Mucosa of rectum (tissue), 2 donors: ENCODE measurements at regions not wholly inside any gene's neighbourhood (a gene's known extent, or its start where the extent isn't known, plus 50 kb on each side); places are given as distances from the start of the nearest gene placed in this dataset.
A peak's percentile ranks its signal among the peaks of the same experiment; 100 is the strongest.

ENCODE experiments used
- H3K27ac ChIP-seq, 2 donors: one replicate each; pipeline ENCODE4 v1.7.0; 2013; ENCODE audit warnings: inconsistent platforms in 2 of 2, low read depth in 2 of 2, low read length in 2 of 2
- H3K27me3 ChIP-seq, 2 donors: one replicate each; pipeline ENCODE4 v1.7.0; 2013; ENCODE audit warnings: low read length in 2 of 2; ENCODE audit not compliant: control insufficient read depth in 2 of 2, insufficient read depth in 2 of 2
- H3K36me3 ChIP-seq, 2 donors: one replicate each; pipeline ENCODE4 v1.7.0; 2013; ENCODE audit warnings: low read length in 2 of 2; ENCODE audit not compliant: control insufficient read depth in 2 of 2, insufficient read depth in 2 of 2
- H3K4me1 ChIP-seq, 2 donors: one replicate each; pipeline ENCODE4 v1.7.0; 2013; ENCODE audit warnings: low read length in 2 of 2, mild to moderate bottlenecking in 1 of 2; ENCODE audit not compliant: control insufficient read depth in 2 of 2, insufficient read depth in 2 of 2
- H3K4me3 ChIP-seq, 2 donors: one replicate each; pipeline ENCODE4 v1.7.0; 2013; ENCODE audit warnings: low read length in 2 of 2
- H3K9ac ChIP-seq, 2 donors: one replicate each; pipeline ENCODE4 v1.7.0; 2013; ENCODE audit warnings: low read length in 2 of 2, low read depth in 1 of 2, mild to moderate bottlenecking in 1 of 2
- H3K9me3 ChIP-seq, 2 donors: one replicate each; pipeline ENCODE4 v1.7.0; 2013; ENCODE audit warnings: low read length in 2 of 2; ENCODE audit not compliant: control insufficient read depth in 2 of 2
- donor health status: healthy.
- donor health status: Normal muscosa, but diverticular disease.

DNA sequence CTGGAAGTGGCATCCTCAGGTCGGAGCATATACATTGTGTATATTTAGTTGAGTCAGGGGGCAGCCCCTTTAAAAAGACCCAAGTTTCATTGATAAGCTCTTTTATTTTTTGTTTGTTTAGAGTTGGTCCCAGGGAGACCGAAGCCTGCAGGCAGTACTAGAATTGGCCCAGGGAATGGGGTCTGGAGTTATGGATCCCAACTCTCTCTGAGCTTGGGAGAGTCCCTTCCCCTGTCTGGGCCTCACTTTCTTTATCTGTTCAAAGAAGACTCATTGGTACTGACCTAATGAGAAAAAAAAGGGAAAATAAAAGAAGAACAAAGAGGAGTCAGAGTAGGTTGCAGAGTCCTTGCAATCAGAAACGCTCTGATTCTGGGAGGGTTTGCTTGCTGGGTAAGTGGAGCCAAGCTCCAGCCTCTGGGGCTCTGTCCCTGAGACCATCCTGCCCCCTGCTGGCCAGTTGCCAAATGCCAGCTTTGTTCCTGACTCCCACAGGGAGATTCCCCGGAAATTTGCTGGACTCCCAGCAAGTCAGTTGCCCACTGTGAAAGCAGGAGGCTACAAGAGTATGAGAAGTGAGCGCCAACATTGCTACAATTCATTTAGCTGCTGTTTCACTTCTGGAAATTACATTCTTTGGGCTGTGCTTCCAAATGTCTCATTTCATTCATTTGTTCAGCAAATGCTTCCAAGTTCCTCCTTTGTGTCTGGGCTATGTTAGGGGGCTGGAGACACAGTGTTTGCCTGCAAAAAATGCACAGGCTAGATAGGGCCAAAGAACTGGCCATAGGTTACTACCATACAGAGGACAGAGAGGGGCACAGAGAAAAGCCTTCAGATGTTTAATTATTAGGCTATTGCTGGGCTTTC is 156.2 kb downstream of the MELK start:
- no peaks in the 10 kb centered on the region for H3K27me3 ChIP-seq
- H3K27ac ChIP-seq = no peak overlapping the region
- H3K4me1 ChIP-seq = no peaks in the 10 kb centered on the region
- no peaks in the 10 kb centered on the region for H3K9me3 ChIP-seq
- no peak overlapping the region for H3K9ac ChIP-seq
- H3K4me3 ChIP-seq = no peak overlapping the region
- H3K36me3 ChIP-seq = no peaks in the 10 kb centered on the region

GRCh38 chr9:36729906-36730305 is 157.2 kb downstream of the MELK start:
- H3K4me1 ChIP-seq = no peaks in the 10 kb centered on the region
- no peaks in the 10 kb centered on the region for H3K9me3 ChIP-seq

GRCh38 chr9:36730414-36730813 is 157.7 kb downstream of the MELK start:
- Histone ChIP-seq H3K27ac (no peak overlapping the region), H3K36me3 (no peaks in the 10 kb centered on the region), H3K4me1 (no peaks in the 10 kb centered on the region)

More at GRCh38 chr9:36729906-36730305, 157.2 kb downstream of the MELK start:
- Histone ChIP-seq H3K4me3 (no peak overlapping the region), H3K27ac (no peak overlapping the region), H3K27me3 (no peaks in the 10 kb centered on the region), H3K9ac (no peak overlapping the region), H3K36me3 (no peaks in the 10 kb centered on the region)

DNA sequence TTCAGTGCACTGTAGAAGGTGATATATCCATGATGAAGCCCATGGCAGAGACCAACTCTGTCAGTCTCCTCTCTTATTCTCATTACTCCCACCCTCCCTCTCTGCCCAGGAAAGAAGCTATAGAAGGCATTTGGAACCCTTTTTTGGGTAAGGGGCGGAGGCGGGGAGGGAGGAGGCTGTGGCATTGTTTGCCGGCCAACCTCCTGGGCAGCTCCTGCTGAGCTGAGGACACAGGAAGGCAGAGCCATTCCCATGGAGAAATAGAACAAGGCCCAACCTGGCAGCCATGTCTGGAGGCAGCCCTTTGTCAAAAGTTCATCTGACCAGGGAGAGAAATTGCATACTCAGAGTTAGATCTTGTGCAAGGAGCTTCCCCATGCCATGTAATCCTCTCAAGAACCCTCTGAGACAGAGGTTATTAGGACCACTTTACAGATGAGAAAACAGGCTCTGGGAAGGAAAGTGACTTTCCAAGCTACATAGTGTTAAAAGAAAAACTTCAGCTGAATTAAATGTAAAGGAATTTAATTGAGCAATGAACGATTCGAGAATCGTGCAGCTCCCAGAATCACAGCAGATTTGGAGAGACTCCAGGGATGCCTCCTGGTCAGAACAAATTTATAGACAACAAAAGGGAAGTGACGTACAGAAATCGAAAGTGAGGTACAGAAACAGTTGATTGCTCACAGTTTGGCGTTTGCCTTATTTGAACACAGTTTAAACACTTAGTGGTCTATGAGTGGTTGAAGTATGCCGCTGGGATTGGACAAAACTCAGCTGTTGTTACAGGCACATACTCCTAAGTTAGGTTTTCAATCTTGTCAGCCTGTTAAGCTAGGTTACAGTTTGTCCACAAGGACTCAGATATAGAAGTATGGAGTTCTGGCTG is 158.6 kb downstream of the MELK start:
- no peaks in the 10 kb centered on the region for H3K4me1 ChIP-seq
- H3K36me3 ChIP-seq = no peaks in the 10 kb centered on the region
- H3K27me3 ChIP-seq = no peaks in the 10 kb centered on the region
- no peak overlapping the region for H3K27ac ChIP-seq
- peak overlapping the region in 1 of 2 donors; percentile 13 for H3K4me3 ChIP-seq
- no peak overlapping the region for H3K9ac ChIP-seq
- H3K9me3 ChIP-seq = no peaks in the 10 kb centered on the region

More at GRCh38 chr9:36730414-36730813, 157.7 kb downstream of the MELK start:
- Histone ChIP-seq H3K4me3 (no peak overlapping the region), H3K27me3 (no peaks in the 10 kb centered on the region), H3K9ac (no peak overlapping the region), H3K9me3 (no peaks in the 10 kb centered on the region)

DNA sequence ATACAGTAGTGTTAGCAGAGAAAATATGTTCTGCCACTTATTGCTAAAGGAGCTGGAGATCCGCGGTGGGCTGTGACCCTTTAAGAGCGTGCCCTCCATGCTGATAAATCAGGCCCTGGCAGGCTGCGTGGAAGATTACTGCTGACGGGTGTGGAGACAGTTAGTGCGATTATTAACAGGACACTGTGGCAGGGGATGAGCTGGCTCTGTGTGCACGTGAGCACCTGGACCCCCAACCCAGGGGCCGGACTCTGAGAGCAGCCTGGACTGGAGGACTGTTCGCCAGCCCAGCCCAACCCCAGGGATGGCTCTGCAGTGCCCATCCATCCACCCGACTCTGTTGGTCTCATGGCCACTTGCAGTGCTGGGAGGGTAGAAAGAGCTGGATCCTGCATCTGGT is 162.0 kb downstream of the MELK start:
- H3K27ac ChIP-seq = no peak overlapping the region
- H3K4me1 ChIP-seq = no peaks in the 10 kb centered on the region
- no peaks in the 10 kb centered on the region for H3K9me3 ChIP-seq
- H3K4me3 ChIP-seq = no peak overlapping the region
- no peak overlapping the region for H3K9ac ChIP-seq
- peaks cover 4 to 11% of the 10 kb centered on the region in 2 donors for H3K27me3 ChIP-seq
- H3K36me3 ChIP-seq = no peaks in the 10 kb centered on the region

DNA sequence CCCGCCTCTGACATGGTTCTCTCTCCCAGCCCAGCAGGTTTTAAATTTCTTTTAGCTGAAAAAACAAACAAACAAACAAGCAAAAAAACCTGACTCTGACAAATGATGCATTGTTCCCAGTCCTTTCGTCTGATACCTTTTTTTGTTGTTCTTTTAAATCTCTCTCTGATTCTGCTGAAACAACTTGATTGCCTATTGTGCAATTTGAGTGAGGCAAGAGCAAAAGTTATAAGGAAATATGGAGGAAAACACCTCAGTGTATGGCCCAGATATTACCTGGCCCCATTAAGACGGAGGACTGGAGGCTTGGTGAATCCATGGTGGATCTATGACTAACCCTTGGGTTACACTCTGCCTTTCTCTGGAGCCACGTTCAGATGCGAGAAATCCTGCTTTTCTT is 164.0 kb downstream of the MELK start:
- Histone ChIP-seq H3K27me3 (peaks cover 12 to 19% of the 10 kb centered on the region in 2 donors), H3K27ac (no peak overlapping the region), H3K9me3 (no peaks in the 10 kb centered on the region), H3K4me1 (no peaks in the 10 kb centered on the region), H3K36me3 (no peaks in the 10 kb centered on the region), H3K9ac (no peak overlapping the region), H3K4me3 (no peak overlapping the region)

GRCh38 chr9:36738318-36738976 is 165.8 kb downstream of the MELK start:
- H3K4me3 ChIP-seq = no peak overlapping the region
- no peak overlapping the region for H3K27ac ChIP-seq
- no peaks in the 10 kb centered on the region for H3K36me3 ChIP-seq
- H3K27me3 ChIP-seq = peaks cover 12 to 19% of the 10 kb centered on the region in 2 donors
- no peaks in the 10 kb centered on the region for H3K4me1 ChIP-seq
- no peak overlapping the region for H3K9ac ChIP-seq
- H3K9me3 ChIP-seq = no peaks in the 10 kb centered on the region

DNA sequence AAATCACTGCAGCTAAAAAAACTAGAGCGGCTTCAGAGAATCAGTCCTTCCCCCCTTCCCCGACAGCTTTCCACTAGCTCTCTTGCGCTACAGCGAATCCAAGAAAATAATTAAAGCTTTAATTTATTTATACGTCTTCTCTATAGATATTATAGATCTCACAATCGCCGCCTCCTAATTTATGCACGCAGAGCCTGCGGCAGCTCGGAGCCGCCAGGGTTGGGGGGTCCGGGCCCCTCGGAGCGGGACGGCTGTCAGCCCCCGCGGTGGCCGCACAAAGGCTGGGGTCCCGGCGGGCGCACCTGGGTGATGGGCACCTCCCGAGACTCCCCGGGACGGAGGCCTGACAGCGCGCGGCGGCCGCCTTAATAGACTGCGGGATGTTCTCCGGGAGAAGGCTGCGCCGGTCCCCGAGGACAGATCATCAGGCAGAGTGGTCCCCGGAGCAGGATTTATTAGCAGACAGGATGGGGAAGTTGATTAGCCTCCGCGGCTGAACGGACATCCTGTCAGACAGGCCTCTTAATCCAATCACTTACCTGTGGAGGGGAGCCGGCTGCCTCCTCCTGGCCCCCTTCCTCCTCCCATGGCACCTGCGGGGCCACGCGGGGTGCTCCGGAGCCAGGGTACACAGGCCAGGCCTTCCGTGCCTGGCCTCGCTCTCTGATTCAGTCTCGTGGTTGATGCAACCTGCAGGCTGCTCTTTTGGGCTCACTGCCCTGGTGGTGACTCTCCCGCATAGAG is 166.8 kb downstream of the MELK start:
- H3K9ac ChIP-seq = no peak overlapping the region
- no peaks in the 10 kb centered on the region for H3K4me1 ChIP-seq
- H3K27ac ChIP-seq = no peak overlapping the region
- no peak overlapping the region for H3K4me3 ChIP-seq
- no peaks in the 10 kb centered on the region for H3K9me3 ChIP-seq
- peaks cover 13 to 19% of the 10 kb centered on the region in 2 donors for H3K27me3 ChIP-seq
- H3K36me3 ChIP-seq = no peaks in the 10 kb centered on the region

GRCh38 chr9:36742264-36742663 is 169.6 kb downstream of the MELK start:
- no peaks in the 10 kb centered on the region for H3K36me3 ChIP-seq
- H3K27me3 ChIP-seq = peaks cover 16 to 17% of the 10 kb centered on the region in 2 donors
- H3K27ac ChIP-seq = no peak overlapping the region
- H3K4me3 ChIP-seq = no peak overlapping the region
- no peaks in the 10 kb centered on the region for H3K9me3 ChIP-seq
- no peaks in the 10 kb centered on the region for H3K4me1 ChIP-seq
- no peak overlapping the region for H3K9ac ChIP-seq
